HT1080 (cell line): ENCODE measurements at regions not wholly inside any gene's neighbourhood (a gene's known extent, or its start where the extent isn't known, plus 50 kb on each side); places are given as distances from the start of the nearest gene placed in this dataset.

Source experiments
- DNase-seq: peaks from one replicate; pipeline ENCODE4 v3.0.0-alpha.2; 2015; ENCODE audit warnings: low read depth

- no peak for DNase-seq
Observed at GRCh38 chr4:26136615-26137014, 184.2 kb upstream of the RBPJ start.

DNA sequence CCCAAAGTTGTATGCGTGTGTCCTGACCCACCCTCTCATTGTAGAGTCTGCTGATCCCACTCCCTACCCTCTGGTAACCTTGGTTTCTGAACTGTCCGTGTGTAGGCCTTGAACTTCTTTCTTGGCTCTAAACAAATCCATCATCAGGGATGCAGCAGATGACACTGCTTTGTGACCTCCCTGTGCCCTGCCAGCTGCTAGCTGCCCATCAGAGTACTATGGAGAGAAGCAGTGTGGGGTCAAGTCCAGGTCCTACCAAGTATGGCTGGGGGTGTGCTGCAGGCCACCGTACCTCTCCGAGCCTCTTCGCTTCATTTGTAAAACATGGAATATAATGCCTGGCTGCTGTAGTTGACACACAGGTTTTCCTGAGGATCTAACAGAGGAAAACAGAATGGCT lies 183.5 kb upstream of the RBPJ start:
- no peak for DNase-seq

- no peak for DNase-seq
Observed at GRCh38 chr4:26139310-26139924, 181.4 kb upstream of the RBPJ start.

GRCh38 chr4:26140150-26140898 lies 180.5 kb upstream of the RBPJ start:
- no peak for DNase-seq

GRCh38 chr4:26141051-26141721 lies 179.6 kb upstream of the RBPJ start:
- no peak for DNase-seq

DNA sequence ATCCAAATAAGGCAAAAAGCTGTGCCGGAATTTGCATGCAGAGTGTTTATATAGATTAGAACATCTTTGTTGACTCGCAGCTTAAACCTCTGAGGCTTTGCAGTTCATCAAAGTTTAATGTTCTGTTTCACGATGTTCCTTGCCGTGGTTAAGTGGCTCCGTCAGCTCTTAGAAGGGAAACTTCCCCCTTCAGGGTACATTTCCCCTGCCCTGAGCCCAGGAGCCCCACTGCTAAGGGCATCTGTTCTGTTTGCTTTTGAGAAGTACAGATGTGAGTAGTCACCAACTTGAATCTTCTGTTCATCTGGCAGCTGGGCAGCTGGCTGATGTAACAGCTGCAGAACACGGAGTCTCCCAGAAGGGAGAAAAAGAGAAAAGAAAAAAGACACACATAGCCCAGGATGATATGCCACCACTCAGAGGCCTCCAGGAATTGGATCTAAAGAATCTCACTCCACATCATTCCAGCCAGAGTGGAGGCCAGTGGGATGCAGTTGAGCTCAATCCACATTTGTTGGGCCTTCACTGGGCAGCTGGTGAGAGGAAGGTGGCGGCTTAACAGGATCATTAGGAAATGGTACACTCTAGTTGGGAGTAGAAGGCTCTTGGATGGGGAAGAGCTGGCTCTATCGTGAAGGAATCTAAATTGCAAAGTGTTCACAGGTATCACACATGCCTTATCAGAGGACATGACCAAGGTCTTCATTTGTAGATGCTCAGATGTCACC lies 178.7 kb upstream of the RBPJ start:
- no peak for DNase-seq

GRCh38 chr4:26144526-26145155 lies 176.2 kb upstream of the RBPJ start:
- DNase-seq = no peak

GRCh38 chr4:26145212-26145611 lies 175.6 kb upstream of the RBPJ start:
- no peak for DNase-seq

DNA sequence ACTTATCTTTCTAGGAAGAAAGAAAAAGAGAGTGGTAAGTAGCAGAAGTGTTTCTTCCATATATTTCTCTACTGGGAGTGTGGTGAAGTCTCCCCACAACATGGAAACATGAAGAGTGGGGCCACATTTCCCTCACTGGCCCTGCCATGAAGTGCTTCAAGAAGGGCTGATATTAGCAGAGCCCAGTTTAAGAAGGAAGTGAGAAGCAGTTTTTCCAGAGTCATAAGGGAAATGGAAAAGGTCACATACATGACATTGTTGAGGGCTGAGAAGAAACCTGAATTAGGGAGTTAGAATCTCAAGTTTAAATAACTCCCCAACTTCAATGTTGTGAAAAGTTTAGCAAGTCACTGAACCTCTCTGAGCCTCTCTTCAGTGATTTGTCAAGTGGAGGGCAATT lies 171.9 kb upstream of the RBPJ start:
- DNase-seq = no peak

GRCh38 chr4:26150948-26151347 lies 169.9 kb upstream of the RBPJ start:
- DNase-seq = peak; percentile 46

DNA sequence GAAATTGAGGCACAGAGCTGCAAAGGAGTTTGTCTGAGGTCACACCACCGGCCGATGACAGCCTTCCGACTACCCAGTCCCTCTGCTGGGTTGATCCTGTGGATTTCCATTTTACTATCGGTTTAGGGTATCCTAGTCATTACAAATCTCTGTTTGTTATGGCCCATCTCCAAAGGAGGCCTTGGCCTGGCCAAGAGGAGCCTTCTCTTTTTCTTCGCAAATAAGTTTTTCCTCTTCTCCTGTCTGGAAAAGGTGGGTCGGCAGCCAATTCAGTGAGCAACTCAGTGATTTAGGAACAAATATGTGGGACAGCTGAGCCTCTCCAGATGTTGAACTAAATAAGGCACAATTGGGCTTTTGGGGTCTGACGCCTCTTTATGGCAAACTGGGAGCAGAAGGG lies 169.2 kb upstream of the RBPJ start:
- no peak for DNase-seq

DNA sequence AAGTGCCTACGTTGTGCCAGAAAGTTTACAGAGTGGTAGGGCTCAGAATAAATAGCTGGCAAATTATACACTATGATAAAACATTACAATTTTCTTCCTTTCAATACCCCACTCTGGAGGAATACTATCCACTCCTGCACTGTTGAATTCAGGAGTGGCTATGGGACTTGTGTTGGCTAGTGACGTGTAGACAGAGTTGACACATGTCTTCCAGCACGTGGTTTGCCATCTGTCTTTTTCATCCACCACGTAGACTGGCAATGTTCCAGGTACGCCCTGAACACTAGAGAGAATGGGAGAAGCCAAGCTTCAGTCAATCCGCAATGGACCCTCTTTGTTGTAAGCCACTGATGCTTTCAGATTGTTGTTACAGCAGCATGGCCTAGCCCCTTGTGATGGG lies 168.8 kb upstream of the RBPJ start:
- no peak for DNase-seq

DNA sequence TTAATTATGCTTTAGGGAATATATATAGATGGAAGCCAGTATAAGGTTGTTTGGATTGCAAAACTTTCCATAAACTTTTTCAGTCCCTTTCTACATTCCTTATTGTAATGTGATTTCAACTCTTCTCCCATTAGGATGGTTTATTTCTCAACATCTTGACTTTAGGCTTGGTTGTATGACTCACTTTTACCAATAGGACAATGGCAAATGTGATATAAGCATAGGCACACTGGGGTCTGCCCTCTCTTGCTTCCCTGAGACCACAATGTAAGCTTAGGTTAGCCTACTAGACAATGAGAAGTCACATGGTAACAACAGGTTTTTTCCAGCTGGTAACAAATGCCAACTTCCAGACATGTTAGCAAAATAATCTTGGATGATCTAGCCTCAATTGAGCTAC lies 163.3 kb upstream of the RBPJ start:
- DNase-seq = no peak

DNA sequence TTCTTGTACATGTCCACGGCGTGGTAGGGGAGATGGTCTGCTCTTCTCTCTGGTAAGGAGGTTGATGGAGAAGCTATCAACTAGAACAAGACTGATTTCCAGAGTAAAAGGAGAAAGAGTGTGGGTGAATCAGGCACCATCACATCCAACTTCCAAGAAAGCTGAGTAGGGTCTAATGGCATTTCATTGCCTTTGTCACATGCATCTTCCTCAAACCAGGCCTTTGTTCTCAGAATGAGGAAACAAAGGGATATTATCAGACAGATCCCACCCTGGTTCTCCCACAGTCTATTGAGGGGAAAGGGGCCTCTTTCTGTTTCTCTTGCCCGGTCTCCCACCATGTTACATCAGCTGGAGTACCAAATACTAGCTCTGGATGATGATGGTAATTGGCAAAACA lies 160.2 kb upstream of the RBPJ start:
- DNase-seq = no peak

DNA sequence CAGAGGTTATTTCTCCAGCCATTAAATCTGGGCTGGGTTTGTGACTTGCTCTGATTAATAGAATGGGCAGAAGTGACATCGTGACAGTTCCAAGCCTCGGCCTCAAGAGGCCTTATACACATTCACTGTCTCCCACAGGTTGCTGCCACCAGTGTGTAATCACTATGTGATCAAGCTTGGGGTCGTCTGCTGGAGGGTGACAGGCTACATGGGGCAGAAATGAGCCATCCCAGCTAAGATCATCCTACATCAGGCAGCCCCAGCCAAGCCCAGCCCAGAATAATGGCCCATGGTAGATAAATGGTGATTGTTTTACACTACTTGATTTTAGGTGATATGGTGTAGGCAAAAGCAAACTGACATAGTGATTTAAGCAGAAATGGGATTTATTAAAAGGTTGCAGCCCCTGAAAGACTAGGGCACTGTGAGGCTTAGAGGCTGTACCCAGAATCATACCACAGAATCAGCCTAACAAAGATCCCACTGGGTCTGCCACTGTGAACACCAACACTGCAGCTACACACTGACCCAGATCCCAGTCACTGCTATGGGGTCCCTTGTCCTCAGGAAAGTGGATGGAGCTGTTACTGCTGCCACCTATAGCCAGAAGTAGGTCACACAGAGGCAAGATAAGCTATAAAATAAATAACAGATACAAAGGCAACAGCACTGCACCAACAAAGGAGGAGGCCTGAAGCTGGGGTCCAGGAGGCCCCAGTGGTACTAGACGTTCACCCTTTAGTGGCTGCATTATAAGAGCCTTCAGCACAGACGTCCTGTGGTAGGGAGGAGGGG lies 159.6 kb upstream of the RBPJ start:
- DNase-seq = peak; percentile 29

GRCh38 chr4:26162101-26162500 lies 158.7 kb upstream of the RBPJ start:
- DNase-seq = no peak

DNA sequence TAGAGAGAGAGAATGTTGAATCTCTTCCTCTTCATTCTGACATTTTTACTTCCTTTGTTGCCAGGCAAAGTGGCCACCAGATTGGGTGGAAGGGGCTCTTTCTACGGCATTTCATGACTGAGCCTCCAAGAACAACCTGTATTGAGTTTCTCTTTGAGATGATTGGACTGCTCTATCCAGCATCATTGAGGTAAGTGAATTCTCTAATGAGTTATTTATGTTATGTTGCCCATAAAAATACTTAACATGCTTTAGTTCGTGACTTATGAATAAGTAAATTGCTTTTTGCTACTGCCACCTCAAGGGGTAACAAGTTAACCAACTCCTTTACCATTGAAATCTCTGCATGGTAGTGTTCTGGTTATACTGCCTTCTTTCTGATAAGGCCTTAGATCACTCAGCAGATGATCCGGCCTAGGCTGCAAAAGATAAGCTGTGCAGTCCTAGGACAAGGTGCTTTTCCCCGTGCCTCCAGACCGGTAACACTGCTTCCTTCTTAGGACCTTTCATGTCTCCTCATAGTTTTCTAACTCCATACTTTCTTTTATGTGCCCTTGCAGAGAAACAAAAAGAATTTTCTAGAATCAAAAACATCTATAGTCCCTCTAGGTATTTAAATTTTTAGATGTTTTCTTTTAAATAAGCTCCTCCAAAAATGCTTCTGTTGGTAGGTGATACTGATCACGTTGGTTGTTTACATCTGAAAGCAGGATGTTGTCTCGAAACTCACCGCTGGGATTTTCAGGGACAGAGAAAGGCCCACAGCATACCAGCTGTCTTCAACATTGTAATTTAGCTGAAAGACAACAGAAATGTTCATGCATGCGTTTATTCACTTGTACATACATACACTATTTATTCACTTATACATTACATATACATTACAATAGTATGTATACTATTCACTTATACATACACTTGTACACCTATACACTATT lies 157.1 kb upstream of the RBPJ start:
- no peak for DNase-seq

DNA sequence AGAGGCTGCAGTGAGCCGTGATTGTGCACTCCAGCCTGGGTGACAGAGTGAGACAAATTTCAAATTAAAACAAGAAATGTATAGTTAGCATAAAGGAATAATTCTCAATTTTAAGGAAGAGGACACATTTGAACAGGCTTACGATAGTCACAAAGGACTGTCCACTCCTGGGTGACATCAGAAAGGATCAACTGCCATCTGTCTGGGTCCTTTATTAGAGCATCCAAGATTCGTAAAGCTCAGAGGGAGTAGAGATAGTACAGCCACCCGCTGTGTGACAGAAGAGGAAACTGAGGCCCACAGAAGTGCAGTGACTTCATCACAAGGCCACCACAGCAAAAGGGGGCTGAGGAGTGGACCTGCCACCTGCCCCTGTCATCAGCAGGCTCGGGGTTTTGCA lies 149.3 kb upstream of the RBPJ start:
- no peak for DNase-seq

DNA sequence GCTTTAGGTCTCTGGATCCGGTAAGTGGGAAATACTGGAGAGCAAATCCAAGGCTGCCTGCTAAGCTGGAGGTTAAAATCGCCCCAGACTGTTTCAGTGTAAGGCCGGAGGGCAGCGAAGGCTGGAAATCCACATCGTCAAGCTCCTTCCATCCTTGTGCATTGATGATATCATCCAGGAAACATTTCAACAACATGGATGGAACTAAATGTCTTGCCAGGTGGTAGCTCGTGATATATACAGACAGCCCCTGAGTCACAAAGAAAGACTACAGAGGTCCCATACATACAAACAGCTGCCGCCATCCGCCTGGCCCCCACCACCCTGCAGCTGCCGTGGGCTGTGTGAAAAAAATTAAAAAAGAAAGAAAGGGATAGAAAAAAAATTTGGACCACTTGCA lies 148.9 kb upstream of the RBPJ start:
- DNase-seq = peak; percentile 73

- DNase-seq = no peak
Observed at GRCh38 chr4:26173619-26174018, 147.2 kb upstream of the RBPJ start.
